GM21423 (cell line): ENCODE measurements at regions not wholly inside any gene's neighbourhood (a gene's known extent, or its start where the extent isn't known, plus 50 kb on each side); places are given as distances from the start of the nearest gene placed in this dataset.

Experiments used
- ATAC-seq: cut with Tn5 transposase; IDR thresholded peaks from one replicate; pipeline ENCODE4 v1.9.1; 2021; ENCODE audit warnings: mild to moderate bottlenecking, moderate library complexity; ENCODE audit not compliant: unreplicated experiment

GRCh38 chr10:116792817-116793216 is 50.5 kb upstream of the HSPA12A start:
- ATAC-seq = no peak

- ATAC-seq = no peak
Measured at GRCh38 chr10:116796469-116796868, 52.8 kb upstream of the ENO4 start.

DNA sequence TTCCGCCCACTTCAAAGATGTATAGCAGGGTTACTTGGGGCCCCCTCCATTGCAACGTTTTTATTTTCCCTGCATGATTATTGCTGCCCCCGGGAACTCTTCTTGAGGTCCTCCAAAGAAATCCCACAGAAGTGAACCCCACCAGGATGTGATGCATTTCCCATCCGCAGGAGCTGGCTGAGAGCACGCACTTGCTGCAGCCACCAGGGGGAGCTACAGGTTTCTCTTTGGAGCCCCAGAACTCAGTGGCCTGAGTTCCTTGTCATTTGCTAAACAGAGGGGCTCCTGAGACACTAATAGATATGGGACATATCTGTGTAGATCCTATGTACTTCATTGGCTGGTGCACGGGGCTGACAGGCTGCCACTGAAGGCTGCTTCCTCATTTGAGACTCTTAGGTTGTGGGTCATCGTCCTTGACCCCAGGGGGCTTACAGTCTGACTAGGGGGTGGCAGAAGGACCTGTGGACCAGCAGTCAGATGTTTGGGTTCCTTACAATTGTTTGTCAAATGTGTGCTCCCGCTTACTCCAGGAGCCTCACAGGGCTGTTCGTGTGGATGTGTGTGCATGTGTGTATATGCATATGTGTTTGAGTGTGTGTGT is 52.3 kb upstream of the ENO4 start:
- peak; percentile 81 for ATAC-seq

- no peak for ATAC-seq
Measured at GRCh38 chr10:116798859-116799258, 50.4 kb upstream of the ENO4 start.
